ENCODE measurements at regions not wholly inside any gene's neighbourhood (a gene's known extent, or its start where the extent isn't known, plus 50 kb on each side); places are given as distances from the start of the nearest gene placed in this dataset.
"Not testable (repeated sequence)": the region's sequence is repeated elsewhere in the genome, so short reads cannot be mapped to it uniquely, and the experiment has no call there.

GRCh38 chr21:25531538-25532250 is 75.6 kb downstream of the MRPL39 start:
- DNase-seq = not testable (repeated sequence)

DNA sequence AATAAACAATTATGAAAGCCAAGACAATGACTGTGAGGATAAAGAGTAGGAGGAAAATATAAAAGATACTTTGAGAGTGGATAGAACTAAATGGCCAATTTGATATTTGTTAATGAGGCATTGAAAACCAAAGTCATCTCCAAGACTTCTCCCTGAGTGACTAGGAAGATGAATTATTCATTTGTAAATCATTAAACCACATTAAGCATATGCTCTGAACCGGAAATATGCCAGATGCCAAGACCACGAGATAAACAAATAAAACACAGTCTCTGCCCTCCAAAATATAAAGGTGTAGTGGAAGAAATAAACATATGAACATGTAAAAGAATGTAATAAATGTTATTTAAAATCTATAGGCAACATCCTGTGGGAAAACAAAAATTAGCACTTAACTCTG is 78.8 kb downstream of the MRPL39 start:
- no peak for DNase-seq

DNA sequence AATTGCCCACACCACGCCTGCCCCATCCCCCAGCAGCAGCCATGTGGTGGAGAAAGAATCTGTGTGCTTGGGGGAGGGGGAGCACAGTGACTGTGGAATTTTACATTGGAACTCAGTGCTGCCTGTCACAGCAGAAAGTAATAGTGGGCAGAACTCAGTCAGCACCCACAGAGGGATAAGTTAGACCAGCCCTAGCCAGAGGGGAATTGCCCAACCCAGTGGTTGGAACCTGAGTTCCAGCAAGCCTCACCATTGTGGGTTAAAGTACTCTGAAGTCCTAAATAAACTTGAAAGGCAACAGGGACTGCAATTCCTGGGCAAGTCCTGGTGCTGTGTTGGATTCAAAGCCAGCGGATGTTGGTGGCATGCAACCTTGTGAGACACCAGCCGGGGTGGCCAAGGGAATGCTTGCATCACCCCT is 88.8 kb downstream of the MRPL39 start:
- DNase-seq = no peak

- DNase-seq = no peak
Observed at GRCh38 chr21:25515484-25516405, 91.5 kb downstream of the MRPL39 start.

DNA sequence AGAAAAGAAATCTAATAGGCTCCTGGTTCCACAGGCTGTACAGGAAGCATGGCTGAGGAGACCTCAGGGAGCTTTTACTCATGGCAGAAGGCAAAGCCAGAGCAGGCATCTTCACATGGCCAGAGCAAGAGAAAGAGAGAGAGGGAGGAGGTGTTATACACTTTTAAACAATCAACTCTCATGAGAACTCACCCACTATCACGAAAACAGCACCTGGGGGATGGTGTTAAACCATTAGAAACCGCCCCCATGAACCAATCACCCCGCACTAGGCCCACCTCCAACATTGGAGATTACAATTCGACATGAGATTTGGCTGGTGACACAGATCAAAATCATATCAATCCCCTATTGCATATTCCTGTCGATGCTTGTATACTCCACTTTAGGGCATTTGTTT is 93.5 kb downstream of the MRPL39 start:
- no peak for DNase-seq

GRCh38 chr21:25512095-25513081 is 94.9 kb downstream of the MRPL39 start:
- DNase-seq = no peak

DNA sequence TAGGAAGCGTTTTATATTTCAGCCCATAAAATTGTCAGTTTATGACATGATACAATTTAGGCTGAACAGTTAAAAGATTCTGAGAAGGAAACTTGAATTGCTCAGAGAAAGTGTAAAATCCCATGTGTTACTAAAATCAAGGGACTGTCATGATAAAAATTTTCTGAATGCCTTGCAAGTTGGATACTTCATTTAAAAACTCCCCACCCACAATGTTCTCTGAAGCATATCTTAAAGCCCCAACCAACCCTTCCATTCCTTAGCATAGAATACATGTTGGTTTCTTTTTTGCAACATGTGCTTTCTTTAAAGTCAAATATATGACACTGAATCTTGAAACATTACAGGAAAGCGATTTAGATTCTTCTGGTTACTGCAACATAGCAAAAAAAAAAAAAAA is 97.4 kb downstream of the MRPL39 start:
- DNase-seq = no peak

DNA sequence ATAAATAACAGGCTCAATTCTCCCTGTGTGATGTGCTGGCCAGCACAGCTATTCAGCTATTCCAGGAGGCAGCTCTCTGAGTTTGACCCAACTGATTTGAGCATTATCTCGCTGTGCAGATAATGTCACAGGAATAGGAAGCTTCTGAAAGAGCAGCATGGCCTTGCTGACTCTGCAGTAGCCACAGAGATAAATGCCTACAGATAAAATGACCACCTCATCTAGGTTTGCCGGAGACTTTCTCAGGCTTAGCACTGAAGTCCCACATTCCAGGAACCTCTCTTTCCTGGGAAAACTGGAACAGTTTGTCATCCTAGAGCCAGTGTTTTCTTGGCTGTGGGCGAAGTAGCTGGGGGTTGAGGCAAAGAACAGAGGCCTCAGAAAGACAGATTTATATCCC is 98.9 kb downstream of the MRPL39 start:
- DNase-seq = no peak

- DNase-seq = no peak
Observed at GRCh38 chr21:25507522-25507921, 99.8 kb downstream of the MRPL39 start.

DNA sequence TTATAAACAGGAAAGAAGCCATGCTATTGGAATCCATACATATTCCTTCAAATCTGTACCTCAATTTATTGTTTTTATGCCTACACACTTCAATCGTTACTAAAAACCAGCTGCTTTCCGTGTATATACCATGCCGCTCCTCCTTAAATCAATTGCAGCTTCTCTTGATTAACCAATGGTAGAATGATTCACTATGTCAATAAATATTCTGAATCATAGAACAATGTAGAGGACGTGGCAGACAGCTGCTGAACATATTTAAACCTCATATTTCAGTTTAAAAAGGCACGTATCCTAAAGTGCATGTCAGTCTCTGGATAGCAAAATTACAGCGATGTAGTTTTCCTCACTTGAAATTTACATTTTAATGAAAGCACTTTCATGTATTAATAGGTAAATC is 100.4 kb downstream of the MRPL39 start:
- DNase-seq = no peak

- DNase-seq = no peak
Observed at GRCh38 chr21:25506261-25506660, 101.0 kb downstream of the MRPL39 start.

- no peak for DNase-seq
Observed at GRCh38 chr21:25503981-25504380, 103.3 kb downstream of the MRPL39 start.

GRCh38 chr21:25501996-25502665 is 105.2 kb downstream of the MRPL39 start:
- DNase-seq = no peak

DNA sequence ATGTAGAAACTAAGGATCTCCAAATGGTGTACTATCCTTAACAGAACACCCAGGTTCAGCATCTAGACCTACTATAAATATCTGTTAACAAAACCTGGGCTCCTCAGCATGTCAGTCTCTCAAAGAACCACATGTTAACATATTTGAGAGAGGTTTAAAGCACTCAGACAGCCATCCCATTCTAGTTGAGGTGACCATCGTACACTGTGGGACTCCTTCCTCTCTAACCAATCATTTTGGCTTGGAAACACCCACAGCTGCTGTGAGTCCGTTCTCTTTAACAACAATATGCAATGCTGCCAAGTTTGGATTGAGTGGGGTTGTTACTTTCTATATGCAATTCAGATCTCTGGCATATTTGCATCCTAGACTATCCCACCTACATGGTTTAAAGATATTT is 105.8 kb downstream of the MRPL39 start:
- no peak for DNase-seq

DNA sequence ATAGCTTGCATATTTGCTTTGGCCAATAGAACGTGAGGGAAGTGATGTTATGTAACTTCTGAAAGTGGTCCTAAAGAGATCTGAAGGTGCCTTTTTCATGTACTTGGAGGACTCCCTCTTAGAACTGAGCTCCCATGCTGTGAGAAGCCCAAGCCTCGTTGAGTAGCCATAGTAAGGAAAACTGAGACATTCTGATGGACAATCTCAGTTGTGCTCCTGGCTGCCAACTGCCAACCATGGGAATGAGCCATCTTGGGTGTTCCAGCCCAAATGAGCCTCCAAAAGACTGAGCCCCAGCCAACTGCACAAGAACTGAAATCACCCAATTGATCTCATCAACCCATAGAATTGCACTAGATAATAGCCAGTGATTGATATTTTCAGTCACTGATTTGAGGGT is 106.7 kb downstream of the MRPL39 start:
- DNase-seq = no peak

DNA sequence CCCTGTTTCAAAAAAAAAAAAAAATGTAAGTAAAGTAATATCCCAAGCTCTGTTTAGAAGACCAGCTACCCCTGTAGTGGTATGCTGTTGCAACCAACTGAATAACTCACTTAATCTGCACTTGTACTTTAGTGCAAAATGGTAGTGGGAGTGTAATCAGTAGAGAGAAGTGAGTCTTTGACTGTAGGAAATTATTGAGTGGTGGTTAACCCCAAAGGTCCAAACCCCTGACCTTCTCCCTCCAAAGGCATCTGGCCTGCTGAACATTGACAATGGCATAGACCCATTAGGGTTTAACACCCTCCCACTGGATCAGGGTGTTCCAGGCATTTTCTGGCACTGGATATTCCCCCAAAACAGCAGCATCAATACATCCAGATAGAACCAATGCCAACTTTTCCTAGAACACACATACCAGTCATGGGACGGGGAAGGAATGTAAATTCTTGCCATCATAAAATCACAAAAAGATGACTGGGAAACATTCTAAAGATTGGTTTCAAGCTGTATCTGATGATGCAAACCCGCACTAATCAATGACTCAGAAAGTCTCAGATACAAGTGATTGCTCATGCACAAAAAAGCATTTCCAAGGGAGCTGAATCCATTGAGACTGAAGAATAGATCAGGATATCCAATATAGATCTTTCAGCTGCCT is 110.3 kb downstream of the MRPL39 start:
- DNase-seq = no peak

DNA sequence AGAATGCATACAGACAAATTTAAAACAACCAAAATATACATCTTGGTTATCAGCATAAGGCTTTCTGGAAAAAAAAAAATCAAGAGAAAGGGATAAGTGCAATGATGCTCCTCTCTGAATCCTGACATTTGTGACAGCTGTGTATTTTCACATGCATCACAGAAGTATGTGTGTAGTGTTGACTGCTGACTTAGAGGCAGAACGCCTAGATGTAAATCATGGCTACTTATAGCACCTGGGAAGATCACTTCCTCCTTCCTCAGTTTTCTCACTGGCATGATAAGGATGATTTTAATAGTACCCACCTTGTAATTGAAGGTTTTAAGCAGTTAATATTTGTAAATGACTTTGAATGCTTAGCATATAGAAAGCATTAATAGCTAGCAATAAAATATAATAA is 112.5 kb downstream of the MRPL39 start:
- no peak for DNase-seq

DNA sequence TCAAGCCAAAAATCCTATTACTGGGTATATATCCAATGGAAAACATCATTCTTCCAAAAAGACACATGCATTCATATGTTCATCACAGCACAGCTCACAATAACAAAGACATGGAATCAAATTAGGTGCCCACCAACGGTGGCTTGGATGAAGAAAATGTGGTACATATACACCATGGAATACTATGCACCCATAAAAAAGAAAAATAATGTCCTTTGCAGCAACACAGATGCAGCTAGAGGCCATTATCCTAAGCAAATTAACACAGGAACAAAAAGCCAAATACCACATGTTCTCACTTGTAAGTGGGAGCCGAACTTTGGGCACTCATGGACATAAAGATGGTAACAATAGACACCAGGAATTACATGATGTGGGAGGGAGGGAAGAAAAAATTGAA is 113.6 kb downstream of the MRPL39 start:
- no peak for DNase-seq

- no peak for DNase-seq
Observed at GRCh38 chr21:25491267-25491666, 116.0 kb downstream of the MRPL39 start.

DNA sequence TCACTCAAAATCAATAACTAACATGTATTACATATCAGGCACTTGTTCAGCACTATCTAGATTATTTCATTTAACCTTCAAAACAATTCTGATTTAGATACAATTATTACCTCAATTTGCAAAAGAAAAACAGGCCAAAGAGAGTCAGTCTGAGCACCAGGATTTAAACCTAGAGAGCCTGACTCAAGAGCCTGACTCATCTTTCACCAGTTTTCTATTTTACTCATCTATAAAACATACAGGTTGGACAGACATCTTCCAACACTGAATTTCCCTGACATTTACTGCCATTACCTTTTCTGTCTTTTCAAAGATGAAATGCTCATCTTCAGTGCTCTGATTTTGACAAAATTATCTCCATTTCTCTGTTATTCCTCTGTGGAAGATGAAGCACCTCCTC is 116.5 kb downstream of the MRPL39 start:
- DNase-seq = no peak

DNA sequence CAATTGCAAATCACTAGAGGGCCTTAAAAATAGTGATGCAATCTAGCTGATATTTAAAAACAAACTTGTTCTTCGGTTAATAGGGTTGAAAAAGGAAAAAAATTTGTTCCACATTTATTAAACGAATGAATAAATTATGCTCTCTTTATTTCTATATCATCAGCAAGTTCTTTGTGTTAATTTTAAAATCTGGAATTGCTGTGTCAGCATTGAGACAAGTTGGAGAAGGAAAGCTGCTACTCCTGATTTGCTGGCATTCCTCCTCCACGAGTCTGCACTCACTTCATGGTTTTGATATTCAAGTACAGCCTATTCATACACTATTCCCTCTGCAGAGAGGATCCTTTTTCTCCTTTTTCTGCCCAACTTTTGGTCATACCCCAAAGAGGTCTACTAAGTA is 117.6 kb downstream of the MRPL39 start:
- no peak for DNase-seq

GRCh38 chr21:25487046-25487594 is 120.2 kb downstream of the MRPL39 start:
- DNase-seq = no peak
